Activated CD4-positive, alpha-beta T cell treated with anti-CD3 and anti-CD28 coated beads, Interleukin-2, amount 10 ng/mL, durations not matched to agents 24 days and 14 days (primary cell): ENCODE measurements at regions not wholly inside any gene's neighbourhood (a gene's known extent, or its start where the extent isn't known, plus 50 kb on each side); places are given as distances from the start of the nearest gene placed in this dataset.

Experiments
- DNase-seq: peaks from one replicate; pipeline ENCODE4 v3.0.0; 2022
- H3K27ac Mint-ChIP-seq: one replicate; pipeline ENCODE4 v1.8.0; 2022; ENCODE audit warnings: mild to moderate bottlenecking, mixed read lengths
- H3K27me3 Mint-ChIP-seq: one replicate; pipeline ENCODE4 v1.8.0; 2022; ENCODE audit warnings: mixed read lengths
- H3K36me3 Mint-ChIP-seq: one replicate; pipeline ENCODE4 v1.8.0; 2022; ENCODE audit warnings: low read depth, mild to moderate bottlenecking, mixed read lengths
- H3K4me1 Mint-ChIP-seq: one replicate; pipeline ENCODE4 v1.8.0; 2021; ENCODE audit warnings: mixed read lengths
- H3K4me3 Mint-ChIP-seq: one replicate; pipeline ENCODE4 v1.8.0; 2022; ENCODE audit warnings: mild to moderate bottlenecking, moderate library complexity, mixed read lengths
- H3K9me3 Mint-ChIP-seq: one replicate; pipeline ENCODE4 v1.8.0; 2021; ENCODE audit warnings: mixed read lengths
- intact Hi-C: fragments of 100-400 bp; cut with micrococcal nuclease; formaldehyde crosslinking; loops from one replicate; pipeline ENCODE4 v1.15.1; 2023

GRCh38 chr6:87815449-87815848, 113.4 kb upstream of the AKIRIN2 start:
- H3K27ac Mint-ChIP-seq = no peak overlapping the region
- H3K36me3 Mint-ChIP-seq = no peaks in the 10 kb centered on the region
- no peak for DNase-seq
- no peaks in the 10 kb centered on the region for H3K9me3 Mint-ChIP-seq
- no peaks in the 10 kb centered on the region for H3K4me1 Mint-ChIP-seq
- intact Hi-C loops = no loop called here
- H3K4me3 Mint-ChIP-seq = no peak overlapping the region
- peaks cover 13% of the 10 kb centered on the region for H3K27me3 Mint-ChIP-seq

DNA sequence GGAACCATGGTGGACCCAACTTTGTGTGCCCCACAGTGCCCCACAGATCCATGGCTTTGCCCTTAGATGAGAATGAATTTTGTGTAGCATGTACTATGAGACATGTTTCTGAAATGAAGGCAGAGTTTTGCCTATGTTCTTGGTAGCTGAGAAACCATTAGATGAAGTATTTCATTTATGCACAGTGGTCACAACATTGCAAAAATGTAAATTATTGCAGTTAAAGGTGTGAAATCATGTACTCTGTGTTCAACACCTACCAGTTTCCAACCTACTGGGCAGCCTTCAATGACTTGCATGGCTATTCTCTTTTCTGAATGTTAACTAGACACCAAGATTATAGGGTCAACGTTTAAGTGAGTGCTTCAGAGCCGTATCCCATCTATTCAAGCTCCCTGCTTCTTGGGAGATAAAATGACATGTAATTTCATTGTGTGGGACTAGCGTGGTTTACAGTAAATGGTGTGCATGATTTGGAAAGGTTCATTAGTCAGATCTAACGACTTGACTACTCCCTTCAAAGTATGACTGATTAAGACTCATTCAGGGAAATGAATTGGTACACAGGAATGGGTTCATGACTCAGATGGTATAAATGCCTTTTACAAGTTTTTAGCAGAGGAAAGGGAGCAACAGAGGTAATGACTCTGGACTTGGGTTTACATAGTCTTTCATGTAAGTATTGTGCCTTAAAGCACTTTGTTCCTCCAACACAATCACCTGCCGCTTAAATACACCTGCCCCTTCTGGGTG, 106.1 kb upstream of the AKIRIN2 start:
- intact Hi-C loops = loop anchor here (2.0 to 5.0 kb wide), 2 partner anchors 51 to 66 kb away; no protein-coding TSS in a partner anchor
- H3K4me1 Mint-ChIP-seq = peaks cover 6% of the 10 kb centered on the region
- no peak for DNase-seq
- H3K27me3 Mint-ChIP-seq = peaks cover 4% of the 10 kb centered on the region
- no peaks in the 10 kb centered on the region for H3K9me3 Mint-ChIP-seq
- H3K36me3 Mint-ChIP-seq = no peaks in the 10 kb centered on the region
- no peak overlapping the region for H3K27ac Mint-ChIP-seq
- no peak overlapping the region for H3K4me3 Mint-ChIP-seq

DNA sequence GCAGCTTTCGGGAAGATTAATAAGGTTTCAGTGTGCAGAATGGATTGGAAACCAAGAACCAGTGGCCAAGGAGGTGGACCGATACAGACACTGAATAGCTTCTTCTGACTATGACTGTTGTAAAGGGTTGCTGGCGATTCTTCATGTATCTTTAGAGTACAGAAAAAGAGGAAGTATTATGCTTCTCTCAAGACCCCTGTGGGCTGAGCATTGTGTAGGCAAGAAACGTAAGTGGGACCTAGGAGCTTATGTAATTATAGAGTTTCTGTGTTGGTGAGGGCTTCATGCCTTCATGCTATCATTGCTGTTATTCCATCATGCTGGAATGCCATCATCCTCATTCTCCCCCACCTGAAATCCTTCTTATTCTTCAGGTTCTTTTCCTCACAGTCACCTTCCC, 105.4 kb upstream of the AKIRIN2 start:
- intact Hi-C loops = loop anchor here (5.0 kb wide), 1 partner anchor 65 kb away; no protein-coding TSS in a partner anchor
- Mint-ChIP-seq H3K9me3 (no peaks in the 10 kb centered on the region), H3K36me3 (no peaks in the 10 kb centered on the region), H3K27me3 (peaks cover 4% of the 10 kb centered on the region), H3K4me1 (peaks cover 6% of the 10 kb centered on the region), H3K27ac (no peak overlapping the region), H3K4me3 (no peak overlapping the region)
- DNase-seq = no peak

- Mint-ChIP-seq H3K27ac (no peak overlapping the region), H3K9me3 (no peaks in the 10 kb centered on the region), H3K27me3 (peaks cover 3% of the 10 kb centered on the region), H3K4me3 (no peak overlapping the region), H3K4me1 (peaks cover 6% of the 10 kb centered on the region), H3K36me3 (no peaks in the 10 kb centered on the region)
- DNase-seq = no peak
- intact Hi-C loops = loop anchor here (5.0 kb wide), 1 partner anchor 64 kb away; no protein-coding TSS in a partner anchor
Observed at GRCh38 chr6:87806635-87807034, 104.6 kb upstream of the AKIRIN2 start.

GRCh38 chr6:87806099-87806498, 104.1 kb upstream of the AKIRIN2 start:
- no peak overlapping the region for H3K27ac Mint-ChIP-seq
- intact Hi-C loops = loop anchor here (5.0 kb wide), 1 partner anchor 64 kb away; no protein-coding TSS in a partner anchor
- H3K27me3 Mint-ChIP-seq = peaks cover 5% of the 10 kb centered on the region

GRCh38 chr6:87803791-87804190, 101.8 kb upstream of the AKIRIN2 start:
- intact Hi-C loops = no loop called here
- Mint-ChIP-seq H3K27ac (no peak overlapping the region), H3K9me3 (no peaks in the 10 kb centered on the region), H3K4me1 (peaks cover 6% of the 10 kb centered on the region), H3K4me3 (no peak overlapping the region), H3K36me3 (no peaks in the 10 kb centered on the region), H3K27me3 (peaks cover 7% of the 10 kb centered on the region)
- no peak for DNase-seq

More at GRCh38 chr6:87806099-87806498, 104.1 kb upstream of the AKIRIN2 start:
- no peak overlapping the region for H3K4me3 Mint-ChIP-seq
- no peaks in the 10 kb centered on the region for H3K9me3 Mint-ChIP-seq
- peaks cover 6% of the 10 kb centered on the region for H3K4me1 Mint-ChIP-seq
- no peak for DNase-seq
- no peaks in the 10 kb centered on the region for H3K36me3 Mint-ChIP-seq

- Mint-ChIP-seq H3K27ac (no peak overlapping the region), H3K36me3 (no peaks in the 10 kb centered on the region), H3K27me3 (peaks cover 7% of the 10 kb centered on the region), H3K4me1 (no peaks in the 10 kb centered on the region), H3K9me3 (no peaks in the 10 kb centered on the region), H3K4me3 (no peak overlapping the region)
- DNase-seq = no peak
- intact Hi-C loops = no loop called here
Observed at GRCh38 chr6:87799651-87800050, 97.6 kb upstream of the AKIRIN2 start.

GRCh38 chr6:87798393-87799278, 96.6 kb upstream of the AKIRIN2 start:
- intact Hi-C loops = no loop called here
- Mint-ChIP-seq H3K36me3 (no peaks in the 10 kb centered on the region), H3K4me1 (no peaks in the 10 kb centered on the region), H3K4me3 (no peak overlapping the region), H3K9me3 (no peaks in the 10 kb centered on the region), H3K27me3 (peaks cover 7% of the 10 kb centered on the region), H3K27ac (no peak overlapping the region)
- no peak for DNase-seq

DNA sequence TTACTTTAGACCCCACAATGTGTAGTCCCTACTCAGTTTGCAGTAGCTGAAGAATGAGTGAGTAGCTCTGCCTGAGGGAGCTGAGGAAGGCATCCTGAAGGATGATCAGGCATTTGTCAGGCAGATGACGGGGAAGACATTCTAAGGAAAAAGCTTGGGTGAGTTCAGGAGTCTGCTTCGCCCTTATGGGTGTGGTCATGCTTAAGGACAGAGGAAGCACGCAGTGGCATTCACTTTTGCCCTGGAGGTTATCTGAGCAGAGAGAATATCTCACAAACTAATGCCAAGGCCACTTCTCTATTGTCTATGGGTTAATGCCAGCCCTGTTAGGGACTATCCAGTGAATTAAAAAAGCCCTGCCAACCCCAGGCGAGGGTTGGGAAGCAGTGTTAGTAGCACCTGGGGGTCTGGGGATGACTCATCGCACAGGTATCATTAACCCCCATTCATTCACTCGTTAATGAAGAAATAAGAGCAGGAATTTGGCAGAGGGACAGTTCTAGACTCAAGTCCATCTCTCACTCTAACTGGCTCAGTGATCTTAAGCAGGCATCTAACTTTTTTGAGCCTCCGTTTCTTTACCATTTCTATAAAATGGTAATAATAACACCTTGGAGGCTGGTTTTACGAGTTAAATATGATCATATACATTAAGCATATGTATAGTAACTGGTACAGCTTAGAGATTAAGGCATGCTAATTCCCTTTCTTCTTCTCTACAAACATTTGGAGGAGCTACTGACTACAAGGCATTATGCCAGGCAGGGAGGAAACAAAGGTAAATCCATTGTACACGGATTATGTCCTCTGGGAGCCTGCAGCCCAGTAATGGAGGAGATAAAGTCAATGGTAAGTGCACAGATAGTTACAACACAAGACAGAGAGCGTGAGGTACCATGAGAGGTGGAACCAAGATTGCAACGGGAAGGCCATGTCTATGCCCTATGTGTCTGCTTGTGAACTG, 93.2 kb upstream of the AKIRIN2 start:
- no peaks in the 10 kb centered on the region for H3K27me3 Mint-ChIP-seq
- no peaks in the 10 kb centered on the region for H3K36me3 Mint-ChIP-seq
- H3K4me3 Mint-ChIP-seq = no peak overlapping the region
- no peaks in the 10 kb centered on the region for H3K4me1 Mint-ChIP-seq
- H3K9me3 Mint-ChIP-seq = no peaks in the 10 kb centered on the region
- intact Hi-C loops = no loop called here
- no peak for DNase-seq
- H3K27ac Mint-ChIP-seq = no peak overlapping the region

DNA sequence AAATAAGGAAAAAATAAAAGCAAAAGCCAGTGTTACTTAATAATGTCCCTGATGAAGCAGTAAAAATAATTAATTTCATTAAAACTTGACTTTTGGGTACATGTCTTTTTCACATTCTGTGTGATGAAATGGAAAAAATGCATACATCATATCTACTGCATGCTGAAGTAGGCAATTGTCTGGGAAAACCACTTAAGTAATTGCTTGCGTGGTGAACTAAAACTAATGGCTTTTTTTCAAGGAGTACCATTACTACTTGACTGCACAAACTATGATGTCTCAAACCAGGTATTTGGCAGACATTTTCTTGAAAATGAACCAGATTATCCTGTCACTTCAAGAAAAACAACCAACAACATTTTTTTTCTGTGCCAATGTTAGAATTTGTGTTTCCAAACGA, 91.3 kb upstream of the AKIRIN2 start:
- no peaks in the 10 kb centered on the region for H3K9me3 Mint-ChIP-seq
- intact Hi-C loops = no loop called here
- H3K4me1 Mint-ChIP-seq = no peaks in the 10 kb centered on the region
- no peaks in the 10 kb centered on the region for H3K36me3 Mint-ChIP-seq
- DNase-seq = no peak
- H3K4me3 Mint-ChIP-seq = no peak overlapping the region
- H3K27ac Mint-ChIP-seq = no peak overlapping the region
- peaks cover 9% of the 10 kb centered on the region for H3K27me3 Mint-ChIP-seq

DNA sequence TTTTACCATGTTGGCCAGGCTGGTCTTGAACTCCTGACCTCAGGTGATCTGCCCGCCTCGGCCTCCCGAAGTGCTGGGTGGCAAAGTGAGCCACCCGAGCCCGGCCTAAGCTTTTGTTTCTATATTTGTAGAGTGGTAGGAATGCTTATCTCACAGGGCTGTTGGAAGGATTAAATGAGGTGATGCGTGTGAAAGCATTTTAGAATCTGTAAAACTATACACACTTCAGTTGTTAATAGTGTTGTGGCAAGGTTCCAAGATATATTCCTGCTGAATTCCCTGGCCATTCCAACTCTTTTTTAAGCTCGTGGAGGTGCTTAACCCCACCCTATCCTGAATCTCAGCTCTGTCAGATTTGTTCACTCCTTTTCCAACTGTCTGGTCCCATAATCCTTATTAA, 89.9 kb upstream of the AKIRIN2 start:
- DNase-seq = no peak

DNA sequence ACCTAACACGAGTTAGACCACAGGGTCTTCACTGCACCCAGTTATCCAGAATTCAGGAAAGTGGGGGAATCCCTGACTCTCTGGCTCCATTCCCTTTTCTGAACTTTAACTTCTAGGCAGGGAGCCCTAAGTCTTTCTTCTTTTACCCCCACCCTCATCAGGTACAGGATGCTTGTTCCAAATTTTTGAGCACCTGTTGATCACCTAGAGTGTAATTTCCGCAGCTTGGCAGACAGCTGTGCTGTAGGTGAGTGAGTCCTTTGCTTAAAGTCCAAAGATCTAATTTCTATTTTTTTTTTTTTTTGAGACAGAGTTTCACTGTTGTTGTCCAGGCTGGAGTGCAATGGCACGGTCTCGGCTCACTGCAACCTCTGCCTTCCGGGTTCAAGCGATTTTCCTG, 89.5 kb upstream of the AKIRIN2 start:
- intact Hi-C loops = no loop called here
- H3K36me3 Mint-ChIP-seq = no peaks in the 10 kb centered on the region
- H3K27ac Mint-ChIP-seq = no peak overlapping the region
- H3K4me3 Mint-ChIP-seq = no peak overlapping the region
- no peak for DNase-seq
- peaks cover 16% of the 10 kb centered on the region for H3K27me3 Mint-ChIP-seq
- H3K4me1 Mint-ChIP-seq = no peaks in the 10 kb centered on the region
- H3K9me3 Mint-ChIP-seq = no peaks in the 10 kb centered on the region

More for the DNA sequence above, 89.9 kb upstream of the AKIRIN2 start:
- H3K4me3 Mint-ChIP-seq = no peak overlapping the region
- peaks cover 14% of the 10 kb centered on the region for H3K27me3 Mint-ChIP-seq
- H3K9me3 Mint-ChIP-seq = no peaks in the 10 kb centered on the region
- H3K4me1 Mint-ChIP-seq = no peaks in the 10 kb centered on the region
- no peaks in the 10 kb centered on the region for H3K36me3 Mint-ChIP-seq
- intact Hi-C loops = no loop called here
- no peak overlapping the region for H3K27ac Mint-ChIP-seq

DNA sequence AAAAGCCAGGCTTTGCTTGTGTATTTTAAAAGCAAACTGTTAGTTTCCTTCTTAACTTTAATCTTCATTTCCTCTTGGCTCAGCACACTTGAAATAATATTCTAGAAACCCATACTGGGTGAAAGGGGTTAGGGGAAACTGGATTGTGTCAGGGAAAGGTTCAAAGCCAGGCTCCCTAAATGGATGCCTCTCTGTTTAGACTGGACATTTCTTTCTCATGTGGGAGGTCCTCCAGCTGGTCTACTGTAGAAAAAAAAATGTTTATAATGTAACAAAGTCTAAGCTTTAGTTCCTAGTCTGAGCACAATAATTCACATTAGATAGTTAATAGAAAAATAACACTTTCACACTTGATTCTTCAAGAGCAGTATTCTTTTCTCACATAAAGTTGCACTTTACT, 89.0 kb upstream of the AKIRIN2 start:
- peaks cover 18% of the 10 kb centered on the region for H3K27me3 Mint-ChIP-seq
- no peaks in the 10 kb centered on the region for H3K9me3 Mint-ChIP-seq
- intact Hi-C loops = no loop called here

More for the DNA sequence above, 89.0 kb upstream of the AKIRIN2 start:
- Mint-ChIP-seq H3K36me3 (no peaks in the 10 kb centered on the region), H3K4me1 (no peaks in the 10 kb centered on the region), H3K4me3 (no peak overlapping the region), H3K27ac (no peak overlapping the region)
- DNase-seq = no peak
